ENCODE measurements at regions not wholly inside any gene's neighbourhood (a gene's known extent, or its start where the extent isn't known, plus 50 kb on each side); places are given as distances from the start of the nearest gene placed in this dataset.

GRCh38 chr2:89831641-89832498, 1140.4 kb downstream of the RPIA start:
- TF ChIP-seq CTCF (IDR thresholded peaks at IDR 0.05; ENCODE audit: insufficient read depth, low read depth, low read length): no peak
- TF ChIP-seq EZH2 (IDR thresholded peaks at IDR 0.05; ENCODE audit: insufficient read depth, low read length): no peak
